HG02588 (cell line): ENCODE measurements at regions not wholly inside any gene's neighbourhood (a gene's known extent, or its start where the extent isn't known, plus 50 kb on each side); places are given as distances from the start of the nearest gene placed in this dataset.
"Not testable (repeated sequence)": the region's sequence is repeated elsewhere in the genome, so short reads cannot be mapped to it uniquely, and the experiment has no call there.

ENCODE experiments used
- ATAC-seq: cut with Tn5 transposase; IDR thresholded peaks from one replicate; pipeline ENCODE4 v1.9.1; 2021; ENCODE audit warnings: mild to moderate bottlenecking, moderate library complexity; ENCODE audit not compliant: unreplicated experiment

DNA sequence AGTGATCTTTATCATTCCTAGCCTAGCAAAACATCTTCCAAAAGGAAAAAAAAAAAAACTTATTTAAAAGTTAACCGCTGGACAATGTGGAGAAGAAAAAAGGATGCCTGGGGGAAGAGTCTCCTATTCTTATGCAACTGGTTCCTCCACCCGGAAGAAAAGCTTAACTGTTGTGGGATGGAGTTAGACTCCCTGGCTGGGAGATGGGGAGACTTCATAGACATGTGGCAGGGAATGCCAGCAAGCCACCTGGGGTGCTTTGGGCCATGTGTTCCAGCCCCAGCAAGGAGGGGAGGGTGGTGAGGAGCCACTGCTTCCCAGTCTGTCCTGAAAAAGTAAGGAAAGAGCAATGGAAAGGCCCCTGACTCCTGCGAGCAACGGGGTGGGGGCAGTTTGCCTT is 119.4 kb upstream of the SPIN4 start:
- ATAC-seq, result no peak

DNA sequence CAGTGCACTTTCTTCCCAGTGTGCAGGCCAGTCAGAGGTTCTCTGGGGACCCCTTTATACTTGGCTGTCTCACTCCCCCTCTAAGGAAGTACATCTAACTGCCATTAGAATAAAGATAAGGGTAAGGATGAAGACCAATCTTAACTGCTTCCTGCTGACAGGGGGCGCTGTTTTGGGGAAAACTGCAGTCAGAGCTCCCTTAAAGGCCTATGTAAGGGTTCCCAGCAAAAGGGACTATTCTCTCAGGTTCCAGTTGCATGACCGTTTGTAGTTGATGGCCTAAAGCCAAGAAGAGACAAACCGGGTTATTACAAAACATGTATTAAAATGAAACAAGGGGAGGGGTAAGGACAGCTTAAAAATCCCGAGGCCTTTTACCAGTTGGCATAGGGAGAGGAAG is 115.6 kb upstream of the SPIN4 start:
- no peak for ATAC-seq

DNA sequence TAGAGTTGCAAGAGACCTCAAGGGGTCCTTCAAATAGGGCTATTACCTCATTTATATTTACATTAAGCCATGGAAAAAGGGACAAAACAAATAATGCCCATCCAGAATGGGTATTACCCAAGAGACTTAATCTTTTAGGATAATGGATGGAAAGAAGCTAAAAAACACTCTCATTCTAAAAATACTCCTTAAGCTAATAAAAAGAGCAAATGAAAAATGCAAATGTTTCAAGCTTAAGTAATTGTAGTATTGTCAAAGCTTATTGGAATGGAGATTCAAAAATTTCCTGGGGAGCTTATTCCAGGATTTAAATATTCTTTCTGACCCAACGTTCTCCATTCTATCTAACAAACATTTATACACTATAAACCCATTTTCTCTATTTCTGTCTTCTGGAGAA is 107.8 kb upstream of the SPIN4 start:
- ATAC-seq, result no peak

DNA sequence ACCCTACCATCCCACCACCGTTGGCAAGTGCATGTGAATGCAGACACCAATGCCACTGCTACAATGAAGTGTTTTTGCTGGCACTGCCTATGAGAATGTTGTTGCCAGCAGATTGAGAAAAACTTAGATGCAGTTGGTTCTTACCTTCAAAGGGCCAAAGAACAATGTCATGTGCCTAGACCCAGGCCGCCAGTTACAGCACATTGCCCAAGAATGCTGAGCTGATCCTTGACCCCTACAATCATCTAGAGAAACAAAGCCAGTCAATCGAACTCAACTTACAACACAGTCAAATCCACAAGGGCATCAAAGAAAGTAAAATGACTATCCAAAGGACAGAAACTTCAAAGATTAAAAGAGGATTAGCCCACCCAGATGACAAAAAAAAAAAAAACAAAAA is 102.4 kb upstream of the SPIN4 start:
- ATAC-seq, result no peak

DNA sequence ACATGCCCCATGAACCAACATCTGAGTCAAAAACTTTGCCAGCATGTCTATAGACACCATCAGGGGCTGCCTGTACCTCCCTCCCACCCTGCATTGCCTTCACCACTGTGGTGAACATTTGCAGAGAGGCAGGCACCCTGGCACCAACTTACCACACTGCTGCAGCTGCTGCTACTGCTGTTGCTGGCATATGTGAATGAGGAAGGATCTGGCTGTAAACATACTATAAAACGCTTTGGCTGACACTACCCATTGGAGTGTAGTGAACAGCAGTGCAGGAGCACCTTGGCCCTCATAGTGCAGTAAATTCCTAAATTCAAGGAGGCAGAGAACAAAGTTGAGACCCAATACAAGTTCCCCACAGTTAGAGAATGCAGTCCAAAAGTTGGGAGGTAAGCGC is 90.6 kb upstream of the SPIN4 start:
- no peak for ATAC-seq

DNA sequence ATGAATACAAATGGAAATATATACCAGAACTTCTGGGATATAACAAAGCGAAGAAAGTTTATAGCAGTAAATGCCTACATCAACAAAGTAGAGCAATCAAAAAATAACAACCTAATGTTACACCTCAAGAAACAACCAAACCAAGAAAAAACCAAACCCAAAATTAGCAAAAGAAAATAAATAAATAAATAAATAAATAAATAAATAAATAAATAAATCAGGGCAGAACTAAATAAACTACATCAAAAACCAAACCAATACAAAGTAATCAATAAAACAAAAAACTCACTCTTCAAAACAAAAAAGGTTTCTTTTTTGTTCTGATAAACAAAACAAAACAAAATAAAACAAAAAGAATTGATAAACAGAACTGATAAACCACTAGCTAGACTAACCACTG is 88.4 kb upstream of the SPIN4 start:
- ATAC-seq, result no peak

DNA sequence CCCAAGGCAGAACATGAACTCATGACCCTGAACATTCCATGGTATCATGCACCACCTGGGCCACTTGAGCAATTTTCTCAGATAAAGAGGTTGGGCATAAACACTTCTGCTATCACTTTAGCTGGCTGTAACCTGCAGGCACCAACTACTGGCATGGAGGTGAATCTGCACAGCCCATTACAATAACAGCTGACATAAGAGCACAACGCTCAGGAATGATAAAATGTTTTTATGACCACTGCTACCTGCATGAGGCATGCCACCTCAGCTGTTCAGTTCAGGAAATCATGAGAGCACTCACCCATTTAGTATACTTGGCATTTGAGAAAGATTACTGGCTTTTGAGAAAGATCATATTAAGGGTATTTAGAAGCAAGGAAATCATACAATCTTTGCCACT is 85.7 kb upstream of the SPIN4 start:
- ATAC-seq, result no peak

DNA sequence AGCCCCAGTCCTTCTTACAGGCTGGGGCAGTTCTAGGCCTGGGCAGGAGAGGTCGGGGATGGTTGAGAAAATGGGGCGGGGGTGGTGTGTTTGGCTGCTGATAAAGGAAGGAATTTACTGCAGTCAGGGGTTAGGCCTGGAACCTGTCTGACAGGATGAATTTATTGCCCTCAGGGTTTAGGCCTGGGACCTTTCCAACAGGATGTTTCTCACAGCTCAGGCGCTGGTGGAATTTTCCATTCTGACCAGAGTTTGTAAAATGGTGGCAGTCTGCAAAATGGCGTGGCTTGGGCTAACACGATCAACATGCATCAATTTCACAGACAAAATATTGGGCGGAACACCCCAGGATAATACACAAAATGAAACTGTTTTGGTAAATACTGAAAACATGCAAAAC is 83.5 kb upstream of the SPIN4 start:
- no peak for ATAC-seq

DNA sequence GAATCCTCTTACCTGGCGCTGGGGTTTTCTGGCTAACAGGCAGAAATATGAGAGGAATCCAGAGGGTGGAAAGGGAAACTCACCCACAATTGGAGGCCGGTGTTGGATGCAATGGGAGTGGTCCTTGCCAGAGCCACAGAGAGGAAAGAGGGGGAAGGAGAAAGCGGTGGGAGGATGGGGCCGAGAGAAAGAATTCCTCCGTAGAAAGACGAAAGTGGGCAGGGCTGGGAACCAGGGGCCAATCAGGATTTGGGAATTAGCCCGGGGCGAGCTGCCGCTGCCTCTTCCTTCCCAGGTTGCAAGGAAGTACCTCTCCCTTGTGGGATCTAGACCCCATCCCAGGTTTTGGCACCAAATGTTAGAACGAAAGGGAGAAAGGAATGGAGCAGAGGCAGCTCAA is 83.1 kb upstream of the SPIN4 start:
- no peak for ATAC-seq

DNA sequence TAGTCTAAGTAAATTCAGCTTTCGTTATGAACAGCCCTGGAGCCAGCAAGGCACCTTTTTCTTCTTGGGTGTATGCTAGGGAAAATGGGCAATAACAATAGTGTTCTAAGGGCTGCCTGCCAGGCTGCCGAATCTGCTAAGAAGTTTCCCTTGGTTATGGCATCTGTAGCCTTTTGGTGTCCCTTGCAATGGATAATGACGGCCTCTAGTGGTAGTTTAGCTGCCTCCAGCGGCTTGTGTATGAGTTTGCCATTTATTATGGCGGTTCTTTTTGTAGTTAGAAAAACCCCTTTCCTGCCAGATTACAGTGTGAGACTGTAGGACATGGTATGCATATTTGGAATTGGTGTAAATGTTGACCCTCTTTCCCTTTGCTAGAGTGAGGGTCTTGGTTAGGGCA is 78.9 kb upstream of the SPIN4 start:
- no peak for ATAC-seq

DNA sequence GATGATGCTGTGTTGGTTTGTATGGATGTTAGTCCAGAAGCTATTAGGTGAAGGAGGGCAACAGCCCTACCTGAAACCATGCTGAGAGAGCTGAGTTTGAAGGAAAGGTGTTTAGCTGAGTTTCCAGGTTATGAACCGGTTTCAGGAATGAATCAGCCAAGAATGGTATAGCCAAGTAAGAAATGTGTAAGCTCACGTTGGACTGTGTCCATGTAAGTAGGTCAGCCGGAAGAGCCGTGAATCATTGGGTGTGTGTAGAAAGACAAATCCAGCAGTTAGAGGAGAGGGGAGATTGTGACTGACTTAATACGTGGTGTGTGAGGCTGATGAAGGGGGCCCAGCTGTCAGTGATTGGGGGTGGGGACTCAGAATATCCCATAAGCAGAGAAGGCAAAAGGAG is 77.2 kb upstream of the SPIN4 start:
- ATAC-seq, result no peak

DNA sequence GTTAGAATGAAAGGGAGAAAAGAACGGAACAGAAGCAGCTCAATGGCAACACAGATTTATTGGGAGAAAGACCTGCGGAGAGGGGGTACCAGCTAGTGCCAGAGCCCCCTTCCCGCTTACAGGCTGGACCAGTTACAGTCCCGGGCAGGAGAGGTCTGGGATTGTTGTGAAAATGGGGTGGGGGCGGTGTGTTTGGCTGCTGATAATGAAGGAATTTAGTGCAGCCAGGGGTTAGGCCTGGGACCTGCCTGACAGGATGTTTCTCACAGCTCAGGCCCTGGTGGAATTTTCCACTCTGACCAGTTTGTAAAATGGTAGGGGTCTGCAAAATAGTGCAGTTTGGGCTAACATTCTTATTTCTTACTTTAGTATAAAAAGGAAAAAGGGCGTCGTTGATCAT is 75.4 kb upstream of the SPIN4 start:
- no peak for ATAC-seq

DNA sequence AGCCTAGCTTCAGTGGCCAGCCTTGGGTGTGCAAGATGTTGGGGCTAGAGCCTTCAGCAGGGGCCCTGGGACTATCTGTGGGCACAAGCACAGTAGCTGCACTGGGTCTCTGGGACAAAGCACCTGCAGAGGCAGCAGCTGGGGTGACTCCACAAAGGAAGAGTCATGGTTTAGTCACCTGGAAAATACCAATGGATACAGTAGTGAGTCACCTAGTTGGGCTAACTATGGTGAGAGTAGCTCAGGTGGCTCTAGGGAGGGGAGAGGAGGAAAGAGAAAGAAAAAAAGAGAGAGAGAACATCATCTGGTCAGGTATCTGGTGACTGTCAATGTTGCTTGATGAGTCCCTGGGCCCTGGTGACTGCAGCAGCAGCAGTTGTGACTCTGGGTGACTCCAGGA is 72.9 kb upstream of the SPIN4 start:
- no peak for ATAC-seq

DNA sequence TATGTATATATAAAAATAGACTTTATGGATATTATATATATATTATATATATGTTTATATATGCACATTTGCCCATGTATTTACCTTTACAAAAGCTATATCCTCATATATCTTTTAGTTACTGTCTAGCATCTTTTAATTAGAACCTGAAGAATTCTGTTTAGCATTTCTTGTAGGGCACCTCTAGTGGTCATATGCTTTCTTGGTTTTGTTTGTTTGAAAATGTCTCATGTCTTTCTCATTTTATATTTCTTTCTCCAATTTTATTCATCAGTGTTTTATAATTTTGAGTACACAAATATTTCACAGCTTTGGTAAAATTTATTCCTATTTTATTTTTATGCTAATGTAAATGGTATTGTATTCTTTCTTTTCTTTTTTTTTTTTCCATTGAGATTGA is 70.3 kb upstream of the SPIN4 start:
- no peak for ATAC-seq

DNA sequence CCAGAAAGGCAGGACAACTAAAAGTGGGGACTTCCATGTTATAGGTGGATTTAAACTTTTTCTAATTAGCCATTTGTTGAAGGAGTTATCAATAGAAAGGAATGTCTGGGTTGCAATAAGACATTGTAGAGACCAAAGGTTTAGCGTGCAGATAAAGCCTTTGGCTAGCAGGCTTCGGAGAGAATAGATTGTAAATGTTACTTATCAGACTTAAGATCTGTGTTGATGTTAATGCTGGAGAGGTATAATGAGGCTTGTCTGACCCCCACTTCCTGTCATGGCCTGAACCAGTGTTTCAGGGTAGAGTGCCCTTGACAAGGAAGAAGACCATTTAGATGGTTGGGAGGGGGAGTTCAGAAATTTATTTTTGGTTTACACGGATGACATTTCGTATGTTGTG is 67.1 kb upstream of the SPIN4 start:
- no peak for ATAC-seq

DNA sequence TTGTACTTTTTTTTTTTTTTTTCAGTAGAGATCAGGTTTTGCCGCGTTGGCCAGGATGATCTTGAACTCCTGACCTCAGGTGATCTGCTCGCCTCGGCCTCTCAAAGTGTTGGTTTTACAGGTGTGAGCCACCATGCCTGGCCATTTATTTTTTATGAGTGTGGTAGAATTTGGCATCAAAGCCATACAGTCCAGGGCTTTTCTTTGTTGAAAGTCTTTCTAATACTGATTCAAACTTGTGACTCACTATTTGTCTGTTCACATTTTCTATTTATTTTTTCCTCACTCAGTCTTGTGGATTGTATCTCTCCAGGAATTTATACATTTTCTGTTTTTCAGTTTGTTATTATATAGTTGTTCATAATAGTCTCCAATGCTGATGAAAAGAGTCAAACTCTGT is 66.5 kb upstream of the SPIN4 start:
- ATAC-seq, result no peak

DNA sequence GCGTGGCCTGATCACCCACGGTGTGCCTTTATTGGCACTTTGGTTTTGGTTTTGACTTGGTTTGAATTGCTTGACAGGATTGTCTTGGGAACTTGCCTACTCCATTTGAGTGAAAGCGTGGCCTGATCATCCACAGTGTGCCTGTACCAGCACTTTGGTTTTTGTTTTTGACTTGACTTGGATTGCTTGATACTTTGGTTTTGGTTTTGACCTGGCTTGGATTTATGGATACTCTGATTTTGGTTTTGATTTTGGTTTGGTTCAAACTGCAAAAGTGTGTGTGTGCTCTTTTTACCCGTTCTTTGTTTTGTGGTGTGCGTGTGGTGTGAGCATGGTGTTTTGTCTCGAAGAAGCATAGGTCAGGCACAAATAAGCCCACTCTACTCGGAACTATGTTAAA is 58.8 kb upstream of the SPIN4 start:
- not testable (repeated sequence) for ATAC-seq

DNA sequence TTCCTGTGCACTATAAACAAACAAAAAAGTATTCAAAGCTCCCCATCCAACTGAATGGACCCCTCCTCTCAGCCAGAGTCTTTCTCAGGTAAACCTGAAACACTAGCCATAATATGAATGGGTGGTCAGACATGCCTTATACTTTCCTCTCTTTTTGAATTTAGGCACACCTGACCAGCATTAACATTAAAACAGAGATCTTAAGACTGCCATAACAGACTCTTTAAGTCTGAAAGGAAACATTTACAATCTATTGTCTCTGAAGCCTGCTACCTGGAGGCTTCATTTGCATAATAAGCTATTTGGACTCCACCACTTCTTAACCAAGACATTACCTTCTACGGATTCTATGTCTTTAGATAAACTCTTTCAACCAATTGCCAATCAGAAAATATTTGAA is 56.9 kb upstream of the SPIN4 start:
- ATAC-seq, result no peak

DNA sequence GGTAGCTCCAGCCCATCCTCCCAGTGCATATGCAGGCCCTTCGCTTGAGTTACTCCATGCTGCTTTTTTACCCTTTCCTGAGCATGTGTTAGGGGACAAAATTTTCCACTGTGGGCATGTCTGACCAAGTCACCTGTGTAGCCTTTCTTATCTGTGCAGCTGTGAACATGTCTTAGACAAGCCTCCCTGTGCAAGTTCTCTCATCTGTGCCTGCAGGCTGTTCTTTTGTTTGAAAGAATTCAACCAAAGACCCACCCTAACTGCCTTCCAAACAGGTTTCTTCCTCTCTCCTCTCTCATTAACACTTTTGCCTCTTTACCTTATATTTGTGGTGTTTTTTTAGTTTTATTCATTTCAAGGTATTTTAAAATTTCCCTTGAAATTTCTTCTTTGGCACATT is 53.2 kb upstream of the SPIN4 start:
- ATAC-seq, result no peak

DNA sequence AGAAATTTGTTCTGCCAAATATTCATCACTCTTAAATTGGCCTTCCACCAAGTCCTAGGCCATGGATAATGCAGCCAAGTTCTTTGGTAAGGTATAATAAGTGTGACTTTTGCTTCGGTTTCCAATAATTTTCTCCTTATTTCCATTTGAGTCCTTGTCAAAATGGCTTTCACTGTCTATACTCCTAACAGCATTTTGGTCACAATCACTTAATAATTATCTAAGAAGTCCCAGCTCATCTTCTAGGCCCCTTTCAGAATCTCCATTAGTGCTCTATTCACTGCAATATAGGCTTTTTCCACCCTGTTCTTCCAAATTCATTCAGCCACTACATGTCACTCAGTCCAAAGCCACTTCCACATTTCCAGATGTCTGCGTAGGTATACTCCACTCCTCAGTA is 51.0 kb upstream of the SPIN4 start:
- no peak for ATAC-seq
